ENCODE measurements at regions not wholly inside any gene's neighbourhood (a gene's known extent, or its start where the extent isn't known, plus 50 kb on each side); places are given as distances from the start of the nearest gene placed in this dataset.

DNA sequence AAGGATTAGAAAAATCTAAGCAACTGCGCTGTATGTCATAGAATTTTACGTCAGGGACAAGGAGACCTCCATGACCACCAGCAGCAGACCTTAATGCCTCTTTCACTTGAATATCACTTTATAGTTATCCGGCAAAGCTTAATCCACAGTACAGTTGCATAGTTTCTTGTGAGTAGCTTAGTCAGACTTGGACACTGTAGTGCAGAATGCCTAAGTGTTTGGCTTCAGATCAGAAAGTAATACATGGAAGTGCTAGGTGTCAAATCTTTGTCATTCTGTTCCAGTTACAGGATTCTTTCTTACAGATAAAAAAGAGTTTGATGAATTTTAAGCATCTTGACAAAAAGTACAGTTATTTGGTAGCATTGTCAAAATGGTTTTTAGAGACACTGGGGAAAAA, 239.9 kb upstream of the PAPPA start:
- DNase-seq = no peak

DNA sequence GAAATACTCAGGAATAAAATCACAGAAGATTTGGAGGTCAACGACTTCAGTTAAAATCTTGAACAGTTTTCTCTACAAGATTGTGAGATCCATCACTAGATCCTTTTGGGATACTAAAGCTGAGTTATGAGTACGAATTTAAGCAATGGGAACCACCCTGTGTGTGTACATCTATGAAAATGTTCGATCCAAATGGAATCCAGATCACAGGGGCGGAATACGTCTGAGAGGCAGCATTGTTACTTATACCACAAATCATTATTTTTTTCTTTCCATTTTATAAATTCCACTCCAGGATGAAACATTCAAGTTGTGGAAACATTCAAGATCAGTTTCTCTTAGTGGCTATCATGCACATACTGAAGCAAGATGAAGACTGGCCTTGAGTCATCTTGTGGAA, 239.3 kb upstream of the PAPPA start:
- DNase-seq = no peak

DNA sequence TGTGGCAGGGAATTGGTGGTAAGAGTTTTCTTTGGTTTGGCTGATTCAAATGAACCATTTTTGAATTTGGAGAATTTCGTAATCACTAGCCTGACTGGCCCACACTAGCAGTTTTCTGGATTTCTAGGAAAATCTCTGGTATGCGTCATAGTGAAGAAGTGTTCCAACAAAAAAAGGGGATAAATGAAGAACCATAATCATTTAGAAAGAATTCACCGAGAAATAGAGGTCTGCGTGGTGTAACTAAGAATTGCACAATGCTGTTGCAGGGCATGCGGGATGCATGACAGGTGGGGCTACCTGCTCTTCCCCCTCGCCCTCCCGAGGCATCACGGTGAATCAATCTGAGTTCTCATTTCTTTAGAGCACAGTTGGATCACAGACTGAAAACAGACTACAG, 232.3 kb upstream of the PAPPA start:
- DNase-seq = no peak

DNA sequence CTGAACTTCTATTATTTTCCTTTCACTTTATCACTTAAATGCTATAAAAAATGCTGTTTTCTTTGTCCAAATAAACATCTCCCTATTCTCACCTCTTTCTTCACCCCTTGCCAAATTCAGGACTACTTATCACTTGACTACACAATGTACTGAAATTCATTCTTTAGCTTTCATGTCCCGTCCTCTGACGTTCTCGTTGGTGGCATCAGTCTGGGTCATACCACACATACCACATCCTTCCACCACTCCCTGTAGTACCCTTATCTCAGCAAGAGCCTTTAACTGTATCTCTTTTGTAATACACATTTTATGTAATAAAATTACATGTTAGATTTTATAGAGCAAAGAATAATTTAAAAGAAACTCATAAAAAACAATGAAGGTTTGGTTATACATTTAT, 231.1 kb upstream of the PAPPA start:
- DNase-seq = no peak

DNA sequence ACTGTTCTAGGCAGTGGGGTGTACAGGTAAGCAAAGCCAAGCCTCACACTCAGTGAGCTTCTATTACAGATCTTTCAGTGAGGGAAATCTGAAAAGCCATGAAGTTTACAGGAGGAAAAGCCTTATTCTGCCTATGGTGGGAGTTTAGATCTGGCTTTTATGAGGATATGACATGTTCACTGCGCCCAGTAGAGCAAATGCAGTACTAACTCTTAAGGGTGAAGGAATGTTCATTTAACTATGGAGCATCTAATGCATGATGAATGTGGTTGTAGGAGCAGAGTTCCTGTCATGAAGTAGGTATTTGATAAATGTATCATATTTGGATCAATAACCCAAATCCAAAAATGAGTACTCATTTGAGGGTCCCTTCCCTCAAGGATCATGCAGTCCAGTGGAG, 230.2 kb upstream of the PAPPA start:
- no peak for DNase-seq

DNA sequence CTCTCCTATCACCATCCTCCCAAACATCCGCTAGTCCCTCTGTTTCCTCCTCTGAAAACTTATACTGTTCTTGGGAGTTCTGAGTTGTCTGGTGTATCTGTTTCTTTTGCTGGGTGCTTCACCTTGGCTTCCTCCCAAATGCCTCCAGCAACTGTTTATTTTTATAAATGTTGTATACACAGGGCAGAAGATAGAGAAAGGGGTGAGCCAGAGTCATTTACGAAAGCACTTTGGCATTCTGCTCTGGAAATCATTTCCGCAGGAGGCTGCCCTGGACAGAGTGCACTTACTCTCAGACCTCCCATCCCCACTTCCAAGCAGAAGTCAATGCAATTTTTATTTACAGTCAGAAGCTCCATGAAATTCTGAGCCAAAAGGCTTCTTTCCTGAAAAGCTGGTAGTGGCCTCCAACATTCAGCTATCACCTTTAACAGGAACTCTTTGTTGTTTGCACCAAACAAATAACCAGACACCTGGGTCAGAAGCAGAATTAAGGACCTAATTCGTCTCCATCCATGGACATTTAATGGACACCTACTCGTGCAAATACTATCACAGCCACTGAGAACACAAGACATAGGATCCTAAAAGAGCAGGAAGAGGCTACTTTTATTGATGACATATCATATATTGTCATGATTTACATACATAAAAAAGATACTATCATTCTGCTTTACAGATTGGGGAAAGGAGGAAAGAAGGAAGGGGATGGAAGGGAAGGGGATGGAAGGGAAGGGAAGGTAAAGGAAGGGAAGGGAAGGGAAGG, 229.5 kb upstream of the PAPPA start:
- DNase-seq = no peak

DNA sequence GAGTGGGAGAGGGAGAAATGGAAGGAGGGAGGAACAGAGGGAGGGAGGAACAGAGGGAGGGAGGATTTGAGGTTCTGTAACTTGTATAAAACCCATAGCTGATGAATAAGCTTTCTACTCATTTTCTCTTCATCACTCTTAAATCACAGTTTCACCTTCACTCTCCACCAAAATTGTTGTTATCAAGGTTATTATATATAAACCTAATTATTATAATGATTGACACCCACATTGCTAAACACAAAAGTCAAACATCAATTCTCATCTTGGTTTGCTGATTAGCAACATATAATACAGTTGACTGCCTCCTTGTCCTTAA, 229.0 kb upstream of the PAPPA start:
- DNase-seq = no peak

DNA sequence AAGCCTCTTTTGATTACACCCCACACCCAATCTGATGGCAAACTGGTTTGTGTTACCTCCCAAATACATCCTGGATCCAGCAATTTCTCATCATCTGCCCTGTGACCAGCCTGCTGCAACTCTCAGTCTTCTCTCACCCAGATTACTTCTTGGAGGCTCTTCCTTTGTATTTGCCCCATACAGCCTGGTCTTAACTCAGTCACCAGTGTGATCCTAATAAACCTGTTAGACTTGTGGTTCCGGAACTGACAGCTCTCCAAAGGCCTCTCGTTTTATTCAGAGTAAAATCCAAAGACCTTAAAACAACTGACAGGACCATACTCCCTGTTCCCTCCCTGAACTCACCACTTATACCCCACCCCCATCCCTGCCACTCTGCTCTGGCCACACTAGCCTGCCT, 228.2 kb upstream of the PAPPA start:
- no peak for DNase-seq

DNA sequence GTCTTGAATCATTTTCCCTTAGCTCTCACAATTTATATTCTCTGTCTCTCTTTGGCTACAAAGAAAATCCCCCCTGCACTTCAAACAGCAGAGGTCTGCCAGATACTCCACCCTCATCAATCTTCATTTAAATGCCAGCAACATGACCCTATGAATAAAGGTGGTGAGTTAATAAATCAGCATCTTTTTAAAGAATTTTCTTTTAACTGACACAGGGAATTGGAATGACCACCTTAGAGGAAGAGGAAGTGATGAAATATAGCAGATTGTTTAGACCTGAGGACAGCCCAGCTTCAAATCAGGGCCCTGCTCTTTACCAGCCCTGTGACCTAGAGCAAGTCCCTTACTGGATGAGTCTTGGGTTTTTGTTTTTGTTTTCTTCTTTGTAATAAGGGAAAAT, 223.1 kb upstream of the PAPPA start:
- DNase-seq = no peak

DNA sequence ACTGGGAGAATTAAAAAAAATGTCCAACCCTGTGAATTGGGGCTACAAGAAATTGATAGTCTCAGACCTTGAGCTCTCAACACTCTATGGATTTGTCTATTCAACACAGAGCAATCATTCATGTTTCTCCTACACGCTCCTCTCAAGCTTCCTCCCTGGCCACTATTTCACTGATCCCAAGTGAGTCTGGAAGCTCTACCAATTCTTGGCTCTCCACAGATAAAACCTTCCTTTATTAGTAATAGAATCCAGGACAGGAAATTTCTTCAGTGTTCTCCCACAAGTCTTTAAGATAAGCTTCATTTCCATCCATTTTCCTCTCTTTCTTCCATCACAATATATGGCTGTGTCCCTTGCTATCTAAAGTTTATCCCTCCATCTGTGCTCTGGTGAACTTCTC, 215.1 kb upstream of the PAPPA start:
- DNase-seq = no peak

DNA sequence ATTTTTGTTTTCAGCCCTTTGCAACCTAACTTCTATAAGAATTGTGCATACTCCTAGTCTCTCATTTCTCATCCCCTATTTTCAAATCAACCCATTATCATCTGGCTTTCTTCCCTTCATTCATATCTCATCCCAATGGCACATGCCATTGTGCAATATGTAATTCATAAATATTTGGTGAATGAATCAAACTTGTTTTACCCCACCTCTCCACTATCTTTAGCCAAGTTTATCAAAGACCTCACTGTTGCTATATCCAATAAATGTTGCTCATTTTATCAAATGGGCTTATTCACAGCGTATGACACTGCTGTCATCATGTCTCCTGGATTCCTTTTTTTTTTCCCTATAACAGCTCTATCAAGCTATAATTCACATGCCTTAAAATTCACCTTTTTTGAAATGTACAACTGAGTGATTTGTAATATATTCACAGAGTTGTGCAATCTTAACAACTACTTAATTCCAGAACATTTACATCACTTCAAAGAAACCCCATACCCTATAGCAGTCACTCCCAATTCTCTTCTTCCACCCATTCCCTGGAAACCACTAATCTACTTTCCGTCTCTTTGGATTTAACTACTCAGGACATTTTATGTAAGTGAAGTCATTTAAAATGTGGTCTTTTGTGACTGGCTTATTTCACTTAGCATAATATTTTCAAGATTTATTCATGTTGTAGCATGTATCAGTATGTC, 214.4 kb upstream of the PAPPA start:
- no peak for DNase-seq

DNA sequence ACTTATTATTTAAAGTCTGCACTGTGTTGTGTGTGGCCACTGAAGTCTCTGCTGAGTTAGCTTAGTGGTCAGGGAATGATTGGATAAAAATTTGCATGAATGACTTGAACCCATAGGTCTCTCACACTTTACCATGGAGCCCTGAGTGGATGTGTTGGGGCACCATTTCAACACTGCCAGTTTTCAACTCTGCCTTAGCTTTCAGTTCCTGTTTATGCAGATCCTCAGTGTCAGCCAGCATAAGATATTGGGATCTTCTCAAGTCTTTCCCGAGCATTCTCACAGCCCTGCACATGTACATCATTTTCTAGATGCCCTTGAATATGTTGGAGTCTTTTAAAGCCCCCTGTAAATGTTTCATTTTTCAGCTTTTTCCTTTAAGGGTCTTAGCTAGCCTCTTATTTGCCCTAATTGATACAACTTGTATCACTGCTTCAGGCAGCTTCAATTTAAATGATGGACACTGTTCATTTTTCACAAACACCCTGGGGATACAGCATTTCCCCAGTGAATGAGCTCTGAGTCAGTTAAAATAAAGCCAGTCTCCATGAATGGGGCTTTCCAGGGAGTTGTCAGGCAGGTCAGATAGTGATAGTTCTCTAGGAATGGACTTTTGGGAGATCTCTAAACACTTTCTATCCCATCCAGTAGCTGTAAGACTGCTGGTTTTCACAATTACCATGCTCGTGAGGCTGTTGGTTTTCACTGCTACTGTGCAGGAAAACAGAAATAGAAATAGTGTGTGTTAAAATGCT, 211.9 kb upstream of the PAPPA start:
- no peak for DNase-seq

DNA sequence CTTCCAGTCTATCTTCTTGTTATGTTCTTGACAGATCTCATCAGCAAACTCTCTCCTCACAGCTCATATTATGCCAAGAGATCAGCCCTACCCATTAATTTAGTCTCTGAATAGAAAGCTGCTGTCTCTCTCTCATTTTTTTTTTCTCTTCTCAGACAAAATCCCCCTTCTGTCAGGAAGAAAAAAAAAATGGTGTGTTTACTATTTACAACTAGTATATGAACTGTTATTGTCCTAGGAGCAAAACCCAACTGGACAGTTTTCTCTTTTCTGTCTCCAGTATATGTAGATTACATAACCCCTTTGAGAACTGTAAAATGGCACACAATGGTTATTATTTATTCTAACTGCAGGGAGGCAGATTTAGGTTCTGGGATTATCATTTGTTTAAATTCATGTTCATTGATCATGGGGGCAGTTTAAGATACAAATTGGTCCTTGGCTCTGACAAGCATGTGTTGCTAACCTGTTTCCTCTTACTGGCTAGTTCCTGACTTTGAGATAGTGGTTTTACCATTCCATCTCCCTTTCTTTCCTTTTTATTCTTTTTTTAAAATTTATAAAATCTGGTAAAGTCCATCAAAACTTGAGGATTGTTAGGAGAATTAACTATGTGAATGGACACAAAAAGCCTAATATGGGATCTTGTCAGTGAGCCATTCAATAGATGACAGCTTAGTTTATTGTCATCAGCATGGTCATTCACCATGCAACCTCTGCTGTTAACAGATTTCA, 210.0 kb upstream of the PAPPA start:
- no peak for DNase-seq

DNA sequence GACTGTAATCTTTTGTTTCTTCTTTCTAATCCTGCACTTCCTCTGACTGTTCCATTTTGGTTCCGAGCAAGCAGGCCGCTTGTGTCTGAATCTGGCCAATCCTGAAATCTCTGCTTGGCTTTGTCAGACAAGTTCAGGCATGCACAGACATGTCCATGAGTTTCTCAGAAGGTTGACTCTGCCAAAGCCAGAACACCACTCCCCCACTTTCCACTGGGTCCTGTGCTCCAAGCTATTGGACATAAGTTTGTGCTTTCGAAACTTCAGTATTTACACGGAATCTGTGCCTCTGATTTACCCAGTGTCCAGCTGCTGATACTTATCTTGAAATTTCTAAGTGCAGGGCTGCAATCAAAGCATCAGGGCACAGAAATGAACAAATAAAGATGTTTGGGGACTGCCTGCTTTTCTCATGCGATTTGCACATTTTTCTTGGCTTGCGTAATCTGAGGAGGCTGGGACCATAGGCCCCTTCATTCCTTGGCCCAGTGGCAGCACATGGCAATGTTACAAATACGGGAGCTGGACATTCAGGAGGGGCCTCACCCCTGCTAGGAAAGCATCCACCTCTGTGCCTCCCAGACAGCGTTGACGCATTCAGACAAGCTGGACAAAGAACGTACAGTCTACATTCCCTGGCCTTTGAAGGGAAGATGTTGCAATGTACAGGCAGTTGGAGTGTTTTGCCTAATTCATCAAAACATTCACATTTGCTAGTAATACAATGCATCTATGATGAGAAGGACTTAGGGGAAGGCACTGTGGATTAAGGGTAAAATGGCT, 209.2 kb upstream of the PAPPA start:
- DNase-seq = no peak

DNA sequence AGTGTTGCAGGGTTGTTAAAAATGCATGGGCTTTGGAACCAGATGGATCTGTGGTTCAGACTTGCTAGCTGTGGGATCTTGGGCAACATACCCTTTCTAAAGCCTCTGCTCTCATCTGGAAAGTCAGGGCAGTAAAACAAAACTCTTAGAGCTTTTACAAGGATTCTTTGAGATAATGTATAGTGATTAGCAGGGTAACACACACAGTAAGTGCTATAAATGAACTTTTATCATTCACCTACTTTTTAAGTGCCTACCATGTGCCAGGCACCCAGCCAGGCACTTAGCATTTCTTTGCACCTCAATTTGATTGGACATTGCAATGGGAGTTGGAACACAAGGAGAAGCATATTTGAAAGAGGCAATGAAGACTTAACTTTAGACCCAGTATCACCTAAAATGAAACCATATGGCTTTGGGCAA, 208.6 kb upstream of the PAPPA start:
- no peak for DNase-seq

DNA sequence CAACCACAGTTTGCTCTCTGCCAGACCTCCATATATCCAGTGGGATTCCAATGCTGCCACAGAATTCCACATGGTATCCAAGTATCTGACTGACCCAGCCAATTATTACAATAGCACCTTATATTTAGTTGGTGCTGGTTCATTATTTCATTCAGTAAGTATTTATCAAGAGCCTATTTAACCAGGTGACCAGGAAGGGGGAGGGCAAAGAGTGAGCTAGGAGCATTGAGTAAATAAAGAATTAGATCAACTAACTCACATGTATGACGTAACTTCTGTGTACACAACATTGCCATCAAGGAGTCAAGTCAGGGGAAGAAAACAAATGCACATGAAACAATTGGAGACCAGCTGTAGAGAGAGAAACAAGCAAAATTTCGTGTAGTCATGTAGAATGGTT, 207.1 kb upstream of the PAPPA start:
- DNase-seq = no peak

DNA sequence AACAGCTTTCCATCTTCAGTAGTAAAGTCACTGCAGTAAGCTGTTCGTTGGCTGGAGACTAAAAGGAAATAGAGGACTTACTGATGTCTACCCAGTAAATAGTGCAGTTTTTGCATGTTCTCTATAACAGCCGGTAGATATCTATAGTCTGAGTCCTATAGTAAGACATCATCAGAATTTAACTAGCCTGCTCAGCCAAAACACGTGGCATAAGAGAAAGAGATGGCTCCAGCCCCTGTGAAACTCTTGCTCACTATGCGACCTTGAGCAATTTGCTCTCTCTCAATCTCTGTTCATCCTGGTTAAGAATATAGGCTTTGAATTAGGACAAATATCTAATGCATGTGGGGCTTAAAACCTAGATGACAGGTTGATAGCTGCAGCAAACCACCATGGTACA, 201.6 kb upstream of the PAPPA start:
- DNase-seq = no peak

DNA sequence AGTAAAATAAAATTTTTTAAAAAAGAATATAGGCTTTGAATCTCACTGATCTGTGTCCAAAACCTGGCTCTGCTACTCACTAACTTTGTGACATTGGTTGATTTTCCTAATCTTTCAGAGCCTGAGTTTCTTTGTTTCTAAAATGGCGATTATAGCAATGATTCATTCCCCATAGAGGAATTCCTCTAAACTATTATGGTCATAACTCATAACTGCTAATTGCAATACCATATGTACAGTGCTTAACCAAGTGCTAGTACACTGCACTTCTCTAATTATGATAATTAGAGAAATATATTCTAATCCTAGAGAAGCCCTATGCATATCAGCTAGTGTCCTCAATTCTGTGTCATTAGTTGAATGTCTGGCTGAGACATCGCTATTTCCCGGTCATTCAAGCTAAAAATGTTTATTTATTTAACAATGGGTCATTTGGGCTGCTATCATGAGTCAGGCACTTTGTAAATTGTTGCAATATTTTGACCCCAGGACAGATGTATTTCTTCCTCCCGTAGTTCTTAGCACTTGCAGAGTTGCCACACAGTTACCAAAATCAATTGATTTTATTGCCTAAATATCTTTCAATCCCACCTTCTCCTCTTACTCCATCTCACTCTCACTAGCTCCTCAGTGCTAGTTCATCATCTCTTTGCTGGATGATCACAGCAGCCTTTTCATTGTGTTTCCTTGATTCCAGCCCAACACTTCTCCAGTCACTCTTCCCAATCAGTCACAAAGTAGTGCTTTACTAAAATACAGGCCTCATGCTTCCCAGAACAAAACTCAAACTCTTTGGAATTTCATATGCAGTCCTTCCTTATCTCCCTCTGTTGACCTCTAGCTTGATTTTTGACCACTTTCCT, 200.9 kb upstream of the PAPPA start:
- DNase-seq = no peak

DNA sequence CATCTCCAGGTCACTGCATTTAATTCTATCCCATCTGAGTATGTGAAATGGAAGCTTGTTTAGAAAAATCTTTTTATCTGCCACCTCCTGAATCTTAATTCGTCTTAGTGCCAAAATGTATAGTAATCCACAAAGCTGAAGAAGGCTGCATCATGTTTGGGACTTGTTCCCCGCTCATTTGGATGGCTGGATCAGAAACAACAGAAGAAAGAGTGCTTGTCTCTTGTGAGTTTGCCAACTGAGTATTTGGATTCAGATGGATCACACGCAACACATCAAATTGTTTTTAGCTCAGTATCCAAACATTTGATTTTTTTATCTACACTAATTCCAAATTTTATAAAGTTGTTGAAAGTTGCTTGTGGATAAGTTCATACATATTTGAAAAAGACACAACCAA, 197.2 kb upstream of the PAPPA start:
- DNase-seq = no peak

DNA sequence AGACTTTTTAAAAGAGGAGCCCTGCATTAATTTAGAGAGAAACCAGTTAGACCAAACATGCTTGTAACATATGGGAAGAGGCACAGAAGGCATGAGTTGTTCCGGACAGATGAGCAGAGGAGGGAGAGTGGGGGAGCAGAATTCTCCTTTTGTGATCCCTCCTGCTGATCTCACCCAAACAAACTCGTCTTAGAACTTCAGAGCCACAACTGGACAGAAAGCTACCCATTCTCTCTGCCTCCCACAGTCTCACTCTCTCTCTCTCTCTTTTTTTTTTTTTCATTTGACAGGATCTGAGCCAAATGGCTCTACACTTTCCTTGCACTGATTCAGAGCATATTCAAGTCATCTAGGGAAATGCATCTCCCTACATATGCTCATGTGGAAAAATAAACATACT, 196.0 kb upstream of the PAPPA start:
- no peak for DNase-seq

DNA sequence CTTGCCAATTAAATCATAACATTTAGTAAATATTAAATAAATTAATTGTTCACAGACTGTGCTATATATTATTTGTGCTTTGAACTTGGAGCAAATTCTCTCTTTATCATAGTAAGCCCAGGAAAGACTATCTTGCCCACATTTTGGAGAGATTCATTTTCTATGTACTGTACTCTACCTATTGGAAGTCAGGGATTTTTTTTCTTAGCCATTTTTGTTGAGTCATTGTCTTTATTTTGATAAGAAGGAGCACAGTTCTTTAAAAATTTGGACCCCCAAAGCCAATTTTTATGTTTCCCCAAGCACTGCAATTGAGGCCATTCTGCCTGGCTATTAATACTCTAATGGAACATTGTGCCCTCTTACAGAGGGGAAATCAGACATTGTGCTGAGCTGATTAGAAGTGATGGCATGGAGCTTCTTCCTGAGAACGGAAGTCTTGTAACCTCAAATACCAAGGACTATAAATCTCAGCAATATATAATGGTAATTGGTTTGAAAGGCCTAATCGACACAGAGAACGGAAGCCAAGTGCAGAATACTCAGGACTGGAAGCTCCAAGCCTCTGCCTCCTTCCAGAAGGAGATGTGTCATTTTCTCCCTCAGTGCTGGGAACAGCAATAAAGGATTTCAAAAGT, 188.8 kb upstream of the PAPPA start:
- DNase-seq = no peak
